Lower lobe of right lung (tissue), 2 donors: ENCODE measurements at regions not wholly inside any gene's neighbourhood (a gene's known extent, or its start where the extent isn't known, plus 50 kb on each side); places are given as distances from the start of the nearest gene placed in this dataset.

Experiments
- ATAC-seq, 2 donors: fragments of 200-7000 bp; cut with Tn5 transposase; one replicate each; pipeline ENCODE4 v1.9.1; 2020 to 2022; ENCODE audit warnings: mild to moderate bottlenecking in 2 of 2, moderate library complexity in 2 of 2
- DNase-seq: peaks from one replicate; pipeline ENCODE4 v3.0.0-alpha.2; 2020
- H3K27ac ChIP-seq: fragments of 200-600 bp; one replicate; pipeline ENCODE4 v1.8.0; 2022
- H3K27me3 ChIP-seq: fragments of 200-600 bp; one replicate; pipeline ENCODE4 v1.8.0; 2022; ENCODE audit warnings: low read depth
- H3K36me3 ChIP-seq: fragments of 200-600 bp; one replicate; pipeline ENCODE4 v1.8.0; 2022; ENCODE audit warnings: mild to moderate bottlenecking
- H3K4me1 ChIP-seq: fragments of 200-600 bp; one replicate; pipeline ENCODE4 v1.8.0; 2022
- H3K4me3 ChIP-seq: fragments of 200-600 bp; one replicate; pipeline ENCODE4 v1.8.0; 2022; ENCODE audit warnings: mild to moderate bottlenecking
- H3K9me3 ChIP-seq: fragments of 200-600 bp; one replicate; pipeline ENCODE4 v1.8.0; 2022
- intact Hi-C: fragments of 100-400 bp; cut with DNase I; formaldehyde crosslinking; loops from one replicate; pipeline ENCODE4 v1.11.0; 2022
- TF ChIP-seq, protein P1 (sequence below): fragments of 200-600 bp; IDR thresholded peaks from one replicate; pipeline ENCODE4 v1.8.0; 2022; ENCODE audit warnings: antibody characterized with exemption, mild to moderate bottlenecking
- donor health status: DM: no; HTN: yes; CAD: no; lungs with severe emphysema.

DNA sequence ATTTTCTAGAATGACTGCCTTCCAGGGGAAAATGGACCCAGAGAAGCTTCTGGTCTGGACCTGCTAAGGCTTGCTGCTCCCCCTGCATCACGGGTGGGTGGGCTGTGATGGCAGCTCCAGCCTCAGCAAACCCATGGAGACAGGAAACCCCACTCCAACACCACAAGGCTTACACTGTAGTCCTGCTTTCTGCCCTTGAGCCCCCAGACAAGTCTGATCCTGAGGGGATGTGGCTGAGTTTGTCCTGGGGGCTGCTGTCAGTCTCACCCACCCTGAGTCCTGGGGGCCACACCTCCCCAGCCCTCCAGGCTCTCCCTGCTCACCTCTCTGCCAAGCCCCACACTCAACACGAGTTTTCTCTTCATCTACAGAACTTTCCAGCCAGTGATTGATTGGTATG lies 279.4 kb downstream of the EIPR1 start:
- ATAC-seq (no peak), DNase-seq (no peak)
- no peak overlapping the region for H3K4me3 ChIP-seq
- no peak overlapping the region for H3K27ac ChIP-seq
- intact Hi-C loops = no loop called here
- H3K9me3 ChIP-seq = no peaks in the 10 kb centered on the region
- H3K27me3 ChIP-seq = peaks cover 13% of the 10 kb centered on the region
- H3K4me1 ChIP-seq = no peaks in the 10 kb centered on the region
- H3K36me3 ChIP-seq = no peaks in the 10 kb centered on the region
- TF ChIP-seq, protein P1, sequence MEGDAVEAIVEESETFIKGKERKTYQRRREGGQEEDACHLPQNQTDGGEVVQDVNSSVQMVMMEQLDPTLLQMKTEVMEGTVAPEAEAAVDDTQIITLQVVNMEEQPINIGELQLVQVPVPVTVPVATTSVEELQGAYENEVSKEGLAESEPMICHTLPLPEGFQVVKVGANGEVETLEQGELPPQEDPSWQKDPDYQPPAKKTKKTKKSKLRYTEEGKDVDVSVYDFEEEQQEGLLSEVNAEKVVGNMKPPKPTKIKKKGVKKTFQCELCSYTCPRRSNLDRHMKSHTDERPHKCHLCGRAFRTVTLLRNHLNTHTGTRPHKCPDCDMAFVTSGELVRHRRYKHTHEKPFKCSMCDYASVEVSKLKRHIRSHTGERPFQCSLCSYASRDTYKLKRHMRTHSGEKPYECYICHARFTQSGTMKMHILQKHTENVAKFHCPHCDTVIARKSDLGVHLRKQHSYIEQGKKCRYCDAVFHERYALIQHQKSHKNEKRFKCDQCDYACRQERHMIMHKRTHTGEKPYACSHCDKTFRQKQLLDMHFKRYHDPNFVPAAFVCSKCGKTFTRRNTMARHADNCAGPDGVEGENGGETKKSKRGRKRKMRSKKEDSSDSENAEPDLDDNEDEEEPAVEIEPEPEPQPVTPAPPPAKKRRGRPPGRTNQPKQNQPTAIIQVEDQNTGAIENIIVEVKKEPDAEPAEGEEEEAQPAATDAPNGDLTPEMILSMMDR = no peak

- no peak for ATAC-seq
Observed at GRCh38 chr2:3097804-3098203, 279.8 kb downstream of the EIPR1 start.

GRCh38 chr2:3094999-3095958 lies 282.3 kb downstream of the EIPR1 start:
- Histone ChIP-seq H3K27ac (no peak overlapping the region), H3K27me3 (peaks cover 13% of the 10 kb centered on the region), H3K36me3 (no peaks in the 10 kb centered on the region), H3K4me3 (no peak overlapping the region), H3K4me1 (no peaks in the 10 kb centered on the region), H3K9me3 (no peaks in the 10 kb centered on the region)
- TF ChIP-seq, protein P1 = no peak
- peak in 1 of 2 donors; percentile 17 for ATAC-seq
- intact Hi-C loops = no loop called here
- no peak for DNase-seq

More at GRCh38 chr2:3097804-3098203, 279.8 kb downstream of the EIPR1 start:
- H3K27me3 ChIP-seq = peaks cover 13% of the 10 kb centered on the region
- no peak for DNase-seq
- TF ChIP-seq, protein P1 = no peak
- no peaks in the 10 kb centered on the region for H3K4me1 ChIP-seq
- H3K4me3 ChIP-seq = no peak overlapping the region
- intact Hi-C loops = no loop called here
- H3K9me3 ChIP-seq = no peaks in the 10 kb centered on the region
- no peaks in the 10 kb centered on the region for H3K36me3 ChIP-seq
- no peak overlapping the region for H3K27ac ChIP-seq

GRCh38 chr2:3094318-3094717 lies 283.3 kb downstream of the EIPR1 start:
- H3K27me3 ChIP-seq = peaks cover 13% of the 10 kb centered on the region
- intact Hi-C loops = no loop called here
- peaks cover 3% of the 10 kb centered on the region for H3K9me3 ChIP-seq
- H3K4me1 ChIP-seq = no peaks in the 10 kb centered on the region
- no peak overlapping the region for H3K27ac ChIP-seq
- TF ChIP-seq, protein P1 = no peak
- H3K4me3 ChIP-seq = no peak overlapping the region
- H3K36me3 ChIP-seq = no peaks in the 10 kb centered on the region
- DNase-seq (no peak), ATAC-seq (no peak)

GRCh38 chr2:3091696-3092095 lies 285.9 kb downstream of the EIPR1 start:
- Histone ChIP-seq H3K27ac (no peak overlapping the region), H3K4me1 (no peaks in the 10 kb centered on the region), H3K9me3 (peaks cover 14% of the 10 kb centered on the region), H3K4me3 (no peak overlapping the region), H3K27me3 (no peaks in the 10 kb centered on the region), H3K36me3 (no peaks in the 10 kb centered on the region)
- TF ChIP-seq, protein P1 = no peak
- DNase-seq (no peak), ATAC-seq (no peak)
- intact Hi-C loops = no loop called here
